AG10803 (cell line): ENCODE measurements at regions not wholly inside any gene's neighbourhood (a gene's known extent, or its start where the extent isn't known, plus 50 kb on each side); places are given as distances from the start of the nearest gene placed in this dataset.
A peak's percentile ranks its signal among the peaks of the same experiment; 100 is the strongest.

Source experiments
- DNase-seq: peaks from one replicate; pipeline ENCODE4 v3.0.0; 2010; ENCODE audit warnings: low read depth
- H3K4me3 ChIP-seq: 2 replicates; pipeline ENCODE4 v1.5.1; 2011; ENCODE audit warnings: mild to moderate bottlenecking, low read length, control low read depth
- CTCF ChIP-seq: conservative IDR thresholded peaks from 2 replicates; pipeline ENCODE4 v1.5.1; 2011; ENCODE audit warnings: mild to moderate bottlenecking, low read length, control low read depth, inconsistent platforms

DNA sequence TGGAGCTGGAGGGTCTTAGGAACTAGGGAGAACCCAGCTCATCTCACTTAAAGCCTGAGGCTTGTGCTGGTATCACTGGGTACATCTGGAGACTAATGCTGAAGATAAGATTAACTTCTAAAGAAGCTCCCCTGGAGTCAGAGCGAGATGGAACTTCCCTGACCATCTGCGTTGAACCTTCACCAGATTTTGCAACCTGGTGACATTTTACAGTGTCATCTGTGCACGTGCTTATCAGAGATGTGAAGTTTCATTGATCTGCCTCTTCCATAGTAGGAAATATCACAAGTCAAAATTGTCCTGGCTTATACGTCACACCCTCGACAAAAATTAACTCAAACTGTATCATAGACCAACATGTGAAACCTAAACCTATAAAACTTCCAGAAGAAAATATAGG is 395.5 kb downstream of the SHQ1 start:
- no peak for TF ChIP-seq CTCF
- H3K4me3 ChIP-seq, result no peak overlapping the region

DNA sequence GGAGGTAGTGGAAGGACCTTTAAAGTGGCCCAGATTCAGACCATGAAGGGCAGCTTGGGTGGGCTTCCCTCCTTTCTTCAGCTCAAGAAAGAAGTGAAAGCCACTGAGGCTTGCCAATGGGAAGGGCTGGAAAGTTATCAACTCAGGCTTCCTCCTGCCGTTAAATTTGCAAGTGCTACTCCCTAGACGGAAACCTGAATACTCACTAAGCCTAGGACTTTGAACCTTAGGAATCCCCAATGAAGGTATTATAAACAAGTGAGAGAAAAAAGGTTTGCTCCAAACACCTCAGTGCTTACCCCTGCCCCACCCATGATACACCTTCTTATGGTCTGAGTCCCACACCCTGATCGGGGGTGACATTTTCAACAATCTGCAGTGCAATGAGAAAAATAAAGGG is 396.4 kb downstream of the SHQ1 start:
- no peak for DNase-seq
- no peak overlapping the region for H3K4me3 ChIP-seq
- TF ChIP-seq CTCF, result no peak

More for the DNA sequence above, 395.5 kb downstream of the SHQ1 start:
- DNase-seq, result no peak

- TF ChIP-seq CTCF, result no peak
- H3K4me3 ChIP-seq, result no peak overlapping the region
- peak; percentile 90 for DNase-seq
These were observed 398.7 kb downstream of the SHQ1 start for GRCh38 chr3:72449551-72449950.

DNA sequence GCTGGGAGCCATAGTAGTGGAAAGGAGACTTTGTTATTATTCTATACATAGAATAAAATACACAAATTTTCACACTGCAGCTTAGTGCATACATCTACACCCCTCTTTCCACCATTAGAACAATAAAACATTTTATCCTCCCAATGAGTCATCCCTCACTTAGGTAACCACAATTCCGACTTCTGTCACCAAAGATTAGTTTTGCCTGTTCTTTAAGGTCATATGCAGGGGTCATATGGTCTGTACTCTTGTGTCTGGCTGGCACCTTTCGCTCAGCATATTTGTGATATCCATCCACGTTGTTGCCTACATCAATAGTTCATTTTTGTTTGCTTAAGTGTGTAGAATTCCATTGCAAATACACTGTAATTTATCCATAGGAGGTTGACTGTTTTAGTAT is 399.4 kb downstream of the SHQ1 start:
- H3K4me3 ChIP-seq, result no peak overlapping the region
- TF ChIP-seq CTCF, result no peak
- no peak for DNase-seq

DNA sequence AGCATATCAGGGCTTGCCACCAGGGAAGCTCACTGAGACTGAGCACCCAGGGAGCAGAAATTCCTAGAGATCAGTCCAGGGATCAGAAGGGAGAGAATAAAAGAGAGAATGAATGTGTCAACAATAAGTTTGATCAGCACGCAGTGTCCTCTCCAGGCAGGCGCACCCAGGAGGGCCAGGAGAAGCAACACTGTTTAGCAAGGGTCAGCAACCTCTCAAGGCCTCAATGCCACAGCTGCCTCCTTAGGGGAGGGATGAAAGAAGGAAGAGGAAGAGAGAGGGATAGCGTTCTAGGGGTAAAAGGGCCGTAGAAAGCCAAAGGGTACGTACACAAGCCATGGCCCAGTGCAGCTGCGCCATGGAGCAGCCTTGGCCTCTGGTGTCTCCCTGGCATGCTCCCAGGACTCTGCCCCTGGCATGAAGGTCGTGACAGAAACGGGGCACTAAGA is 399.8 kb downstream of the SHQ1 start:
- TF ChIP-seq CTCF, result no peak

GRCh38 chr3:72447059-72447946 is 400.9 kb downstream of the SHQ1 start:
- peak; percentile 89 for DNase-seq
- peak overlapping the region; percentile 93 for H3K4me3 ChIP-seq
- no peak for TF ChIP-seq CTCF

More for the DNA sequence above, 399.8 kb downstream of the SHQ1 start:
- DNase-seq, result no peak
- H3K4me3 ChIP-seq, result no peak overlapping the region
